ENCODE measurements at regions not wholly inside any gene's neighbourhood (a gene's known extent, or its start where the extent isn't known, plus 50 kb on each side); places are given as distances from the start of the nearest gene placed in this dataset.

GRCh38 chr17:77675411-77675810, 283.1 kb upstream of the TNRC6C start:
- no peak for DNase-seq

GRCh38 chr17:77675816-77676215, 282.7 kb upstream of the TNRC6C start:
- no peak for DNase-seq

- DNase-seq: no peak
Measured at GRCh38 chr17:77676237-77676661, 282.3 kb upstream of the TNRC6C start.

DNA sequence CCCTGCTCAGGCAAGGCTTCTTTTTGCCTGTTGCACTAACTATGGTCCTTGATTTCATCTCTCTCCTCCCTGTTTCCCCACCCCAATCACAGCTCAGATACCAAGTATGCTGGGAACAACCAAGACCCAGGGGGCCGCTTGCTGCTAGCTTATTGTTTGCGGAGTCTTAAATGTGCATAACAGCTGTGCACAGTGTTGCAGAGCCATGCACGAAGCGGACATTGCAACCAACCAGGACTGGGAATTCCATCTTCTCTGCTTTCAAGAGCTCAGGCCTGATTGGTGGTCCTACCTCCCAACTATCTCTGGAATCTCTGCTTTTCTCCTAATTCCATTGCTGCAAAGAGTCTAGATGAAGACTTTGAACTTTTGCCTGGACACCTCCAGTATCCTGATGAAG, 281.3 kb upstream of the TNRC6C start:
- no peak for DNase-seq

- DNase-seq: no peak
Measured at GRCh38 chr17:77677630-77678029, 280.9 kb upstream of the TNRC6C start.

DNA sequence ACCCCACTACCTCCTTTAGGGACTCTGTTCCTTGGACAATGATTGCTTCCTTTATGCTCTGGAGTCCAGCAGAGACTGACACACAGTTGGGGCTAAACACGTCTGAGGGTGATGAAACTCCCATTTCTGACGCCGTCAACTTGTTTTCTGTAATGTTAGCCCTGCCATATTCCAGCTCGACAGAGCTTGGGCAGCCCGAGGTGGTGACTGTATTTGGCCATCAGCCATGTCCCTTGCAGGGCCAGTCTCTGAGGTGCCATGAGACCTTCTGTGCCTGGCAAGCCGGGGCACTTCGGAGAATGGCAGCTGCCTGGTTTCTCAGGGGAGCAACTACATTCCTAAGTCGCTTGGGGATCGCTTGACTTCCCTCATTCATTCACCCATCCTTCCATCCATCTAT, 278.9 kb upstream of the TNRC6C start:
- no peak for DNase-seq

DNA sequence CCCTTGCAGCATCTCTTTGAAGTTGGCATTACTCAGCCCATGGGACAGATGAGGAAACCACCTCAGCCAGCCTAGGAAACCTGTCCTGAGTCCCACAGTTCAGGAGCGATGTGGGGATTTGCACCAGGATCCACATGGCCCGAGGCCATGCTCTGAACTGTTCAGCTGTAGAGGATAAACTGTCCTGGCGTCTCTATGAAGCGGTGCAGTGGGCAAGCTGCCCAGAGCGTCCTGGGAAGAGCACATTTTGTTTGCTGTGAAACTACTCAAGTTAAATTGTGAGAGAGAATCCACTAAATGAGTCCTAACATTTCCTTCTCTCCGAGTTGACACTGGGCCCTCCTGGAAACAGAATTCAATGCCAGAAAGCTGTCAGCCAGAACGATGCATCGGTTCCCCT, 276.6 kb upstream of the TNRC6C start:
- DNase-seq: no peak

DNA sequence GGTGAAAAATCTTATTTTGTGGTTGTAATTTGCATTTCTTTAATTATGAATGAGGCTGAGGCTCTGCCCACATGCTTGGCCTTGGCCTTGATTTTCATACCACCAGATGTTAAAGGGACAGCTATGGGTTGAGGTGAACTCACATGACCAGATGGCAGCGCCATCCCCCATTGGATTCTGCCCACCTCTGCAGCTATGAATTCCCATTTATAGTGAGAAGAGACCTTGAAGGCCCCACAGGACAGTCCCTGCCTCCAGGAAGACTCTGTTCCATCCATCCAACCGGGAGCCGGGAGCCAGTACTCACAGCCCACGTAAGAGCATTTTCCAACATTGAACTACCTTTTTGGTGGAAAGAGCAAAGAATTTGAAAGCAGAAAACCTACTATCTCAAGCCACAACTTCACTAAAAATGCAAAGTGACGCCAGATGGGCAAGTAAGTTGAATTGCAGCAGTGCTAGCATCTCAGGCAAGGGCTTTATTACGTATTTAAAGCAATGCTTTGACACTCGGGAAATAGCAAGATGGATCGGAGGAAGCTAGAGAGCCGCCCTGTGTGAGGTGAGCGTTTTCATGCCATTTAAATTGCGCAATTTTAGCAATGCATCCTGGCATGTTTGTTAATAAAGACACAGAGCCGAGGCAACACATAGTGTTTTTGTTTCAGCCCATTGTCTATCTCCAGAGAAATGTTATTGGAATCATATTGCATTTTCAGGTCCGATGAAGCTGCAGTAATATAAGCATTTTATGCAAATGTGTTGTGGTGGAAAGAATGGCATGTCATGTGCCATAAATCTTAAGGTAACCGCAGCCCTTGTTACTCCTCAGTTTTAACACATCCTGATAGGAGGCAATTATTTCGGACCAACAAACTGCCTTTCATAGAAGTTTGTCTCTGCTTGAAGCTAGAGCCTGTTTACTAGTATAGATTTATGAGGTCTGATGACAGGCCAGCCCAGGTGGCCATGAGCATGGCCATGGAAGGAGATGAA, 273.4 kb upstream of the TNRC6C start:
- no peak for DNase-seq

DNA sequence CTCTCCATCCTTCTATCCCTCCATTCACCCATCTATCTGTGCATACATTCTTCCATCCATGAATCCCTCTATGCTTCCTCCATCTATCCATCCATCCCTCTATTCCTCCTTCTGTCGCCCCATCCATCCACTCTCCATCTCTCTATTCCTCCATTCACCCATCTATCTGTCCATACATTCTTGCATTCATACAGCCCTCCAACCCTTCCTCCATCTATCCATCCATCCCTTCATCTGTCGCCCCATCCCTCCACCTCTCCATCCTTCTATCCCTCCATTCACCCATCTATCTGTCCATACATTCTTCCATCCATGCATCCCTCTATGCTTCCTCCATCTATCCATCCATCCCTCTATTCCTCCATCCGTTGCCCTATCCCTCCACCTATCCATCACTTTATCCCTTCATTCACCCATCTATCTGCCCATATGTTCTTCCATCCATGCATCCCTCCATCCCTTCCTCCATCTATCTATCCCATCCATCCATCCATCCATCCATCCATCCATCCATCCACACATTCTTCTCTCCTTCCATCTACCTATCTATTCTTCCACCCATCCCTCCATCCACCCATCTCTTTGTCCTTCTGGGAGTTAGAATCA, 272.5 kb upstream of the TNRC6C start:
- DNase-seq: no peak

GRCh38 chr17:77686903-77687302, 271.6 kb upstream of the TNRC6C start:
- DNase-seq: no peak

DNA sequence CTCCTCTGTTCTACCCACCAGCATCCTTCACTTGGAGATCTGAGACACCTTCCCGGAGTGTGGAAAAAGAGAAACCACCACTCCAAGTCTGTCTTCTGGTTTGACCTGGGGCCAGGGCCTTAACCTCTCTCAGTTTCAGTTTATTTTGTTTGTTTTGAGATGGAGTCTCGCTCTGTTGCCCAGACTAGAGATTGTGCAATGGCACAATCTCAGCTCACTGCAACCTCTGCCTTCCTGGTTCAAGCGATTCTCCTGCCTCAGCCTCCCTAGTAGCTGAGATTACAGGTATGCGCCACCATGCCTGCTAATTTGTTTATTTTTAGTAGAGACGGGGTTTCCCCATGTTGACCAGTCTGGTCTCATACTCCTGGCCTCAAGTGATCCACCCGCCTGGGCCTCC, 271.1 kb upstream of the TNRC6C start:
- no peak for DNase-seq

DNA sequence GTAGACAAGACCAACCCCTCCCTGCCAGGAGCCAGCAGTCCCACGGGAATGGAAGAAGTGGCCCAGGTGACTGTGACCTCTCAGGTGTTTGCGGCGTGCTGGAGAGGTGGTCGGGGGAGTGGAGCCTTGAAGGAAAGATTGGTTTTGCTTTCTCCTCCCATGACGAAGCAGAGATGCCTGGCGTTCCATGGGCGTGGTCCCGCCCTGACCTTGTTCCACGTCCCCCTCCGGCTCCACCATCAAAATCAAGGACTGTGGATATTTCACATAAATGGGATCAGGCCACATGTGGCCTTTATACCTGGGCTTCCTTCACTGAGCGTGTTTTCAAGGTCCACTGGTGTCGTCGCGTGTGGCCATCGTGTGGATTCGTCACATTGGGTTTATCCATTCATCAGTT, 270.6 kb upstream of the TNRC6C start:
- DNase-seq: no peak

DNA sequence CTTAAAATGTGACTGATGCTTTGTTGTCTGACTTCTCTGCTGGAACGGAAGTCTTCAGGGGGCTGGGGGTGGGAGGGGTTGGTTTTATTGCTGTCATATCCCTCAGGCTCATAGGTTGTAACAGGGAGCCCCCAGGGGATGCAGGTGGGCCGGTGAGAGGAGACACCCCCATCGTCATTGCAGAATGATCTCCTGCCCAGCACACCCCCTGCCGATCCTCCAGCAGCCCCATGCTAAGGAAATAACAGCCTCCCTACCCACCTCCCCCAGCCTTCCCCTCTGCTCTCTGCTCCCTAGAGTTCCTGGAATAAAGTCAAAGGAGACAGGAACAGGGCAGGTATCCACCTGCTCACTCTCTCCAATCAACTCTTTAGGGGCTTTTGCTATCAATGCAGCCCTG, 270.1 kb upstream of the TNRC6C start:
- no peak for DNase-seq

DNA sequence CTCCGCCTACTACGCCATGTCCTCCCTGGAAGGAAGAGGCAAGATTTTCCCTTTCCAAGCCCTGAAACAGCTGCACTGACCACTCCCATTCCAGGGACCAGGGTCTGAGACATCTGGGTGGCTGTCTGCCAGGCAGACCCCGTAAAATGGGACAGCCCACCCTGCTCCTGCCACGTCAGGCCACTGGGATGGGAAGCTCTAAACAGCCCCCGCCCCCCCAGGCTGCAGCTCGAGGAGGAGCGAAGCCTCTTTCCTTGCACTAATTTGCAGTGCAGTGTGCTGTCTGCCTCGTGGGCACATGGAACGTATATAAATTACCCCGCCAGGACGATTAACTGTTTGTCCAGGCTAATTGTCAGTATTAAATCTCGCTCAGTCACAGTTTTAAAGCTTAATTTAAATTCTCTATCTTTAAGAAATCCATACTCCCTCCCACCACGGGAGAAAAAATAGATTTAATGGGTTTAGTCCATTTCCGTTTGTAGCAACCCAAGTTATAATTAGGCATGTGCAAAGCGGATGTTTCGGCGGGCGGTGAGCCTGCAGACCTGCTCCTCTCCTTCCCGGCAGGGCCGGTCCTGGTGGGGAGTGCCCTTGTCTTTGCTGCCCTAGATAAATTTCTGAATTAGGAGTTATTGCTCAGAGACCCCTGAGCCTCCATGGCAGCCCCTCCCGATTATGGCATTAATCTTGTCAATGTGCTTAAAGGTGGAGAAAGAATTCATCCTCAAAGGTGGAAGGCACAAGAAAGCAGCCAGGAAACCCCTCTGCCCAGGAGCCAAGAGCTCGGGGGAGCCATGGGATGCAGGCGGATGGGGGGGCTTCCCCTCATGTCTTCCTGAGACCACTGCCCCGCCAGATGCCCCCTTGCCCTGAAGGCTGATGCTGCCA, 268.0 kb upstream of the TNRC6C start:
- no peak for DNase-seq

DNA sequence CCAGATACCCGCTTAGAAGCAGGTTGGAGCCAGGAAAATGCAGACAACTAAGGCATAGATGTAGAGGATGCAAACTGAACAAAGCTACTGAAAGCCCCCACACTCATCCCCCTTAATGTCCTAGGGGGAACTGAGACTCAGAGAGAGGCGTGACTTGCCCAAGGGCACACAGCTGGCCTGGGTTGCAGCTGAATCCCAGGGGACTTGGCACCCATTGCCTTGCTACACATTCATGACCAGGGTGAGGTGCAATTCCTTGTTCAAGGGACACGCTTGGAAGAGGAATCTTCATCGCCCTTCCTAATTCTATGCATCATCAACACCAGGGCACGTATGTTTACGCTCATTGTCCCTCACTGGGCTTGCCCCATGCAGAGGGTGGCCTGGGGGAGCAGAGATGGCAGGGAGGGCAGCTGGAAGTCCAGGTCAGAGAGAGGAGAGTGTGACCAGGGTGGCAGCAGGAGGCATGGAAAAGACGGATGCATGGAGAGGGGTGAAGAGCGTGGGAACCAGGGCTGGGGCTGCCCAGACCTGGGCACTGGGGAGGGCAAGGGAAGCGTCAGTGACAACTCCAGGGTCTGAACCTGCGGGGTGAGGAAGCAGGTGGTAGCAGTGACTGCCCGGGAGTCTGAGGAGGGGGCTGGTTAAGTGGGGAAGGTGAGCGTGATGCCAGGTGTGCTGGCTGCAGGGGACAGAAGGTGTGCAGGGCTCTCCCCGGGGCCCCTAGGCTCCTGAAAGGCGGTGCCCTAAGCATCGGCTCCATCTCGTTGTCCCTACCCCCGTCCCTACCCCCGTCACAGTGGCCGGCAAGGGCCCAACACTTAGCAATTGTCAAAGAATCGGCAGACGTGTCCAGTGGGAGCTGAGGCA, 267.1 kb upstream of the TNRC6C start:
- DNase-seq: no peak

GRCh38 chr17:77692571-77693161, 265.8 kb upstream of the TNRC6C start:
- no peak for DNase-seq

GRCh38 chr17:77693301-77693700, 265.2 kb upstream of the TNRC6C start:
- no peak for DNase-seq

DNA sequence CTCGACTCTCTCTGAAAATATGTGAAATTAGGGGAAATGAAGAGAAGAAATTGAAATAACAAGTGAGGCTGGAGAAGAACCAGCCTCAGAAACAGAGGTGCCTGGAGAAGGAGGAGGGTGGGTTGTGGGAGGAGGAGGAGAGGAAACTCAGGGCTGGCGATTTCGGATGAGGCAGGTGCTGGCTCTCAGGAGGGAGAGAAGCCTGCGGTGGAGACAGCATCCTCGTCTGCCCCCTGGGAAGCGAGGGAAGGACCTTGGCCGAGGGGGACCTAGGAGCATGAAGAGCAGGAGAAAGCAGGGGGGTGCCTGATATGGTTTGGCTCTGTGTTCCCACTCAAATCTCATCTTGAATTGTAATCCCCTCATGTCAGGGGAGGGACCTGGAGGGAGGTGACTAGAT, 264.7 kb upstream of the TNRC6C start:
- no peak for DNase-seq

DNA sequence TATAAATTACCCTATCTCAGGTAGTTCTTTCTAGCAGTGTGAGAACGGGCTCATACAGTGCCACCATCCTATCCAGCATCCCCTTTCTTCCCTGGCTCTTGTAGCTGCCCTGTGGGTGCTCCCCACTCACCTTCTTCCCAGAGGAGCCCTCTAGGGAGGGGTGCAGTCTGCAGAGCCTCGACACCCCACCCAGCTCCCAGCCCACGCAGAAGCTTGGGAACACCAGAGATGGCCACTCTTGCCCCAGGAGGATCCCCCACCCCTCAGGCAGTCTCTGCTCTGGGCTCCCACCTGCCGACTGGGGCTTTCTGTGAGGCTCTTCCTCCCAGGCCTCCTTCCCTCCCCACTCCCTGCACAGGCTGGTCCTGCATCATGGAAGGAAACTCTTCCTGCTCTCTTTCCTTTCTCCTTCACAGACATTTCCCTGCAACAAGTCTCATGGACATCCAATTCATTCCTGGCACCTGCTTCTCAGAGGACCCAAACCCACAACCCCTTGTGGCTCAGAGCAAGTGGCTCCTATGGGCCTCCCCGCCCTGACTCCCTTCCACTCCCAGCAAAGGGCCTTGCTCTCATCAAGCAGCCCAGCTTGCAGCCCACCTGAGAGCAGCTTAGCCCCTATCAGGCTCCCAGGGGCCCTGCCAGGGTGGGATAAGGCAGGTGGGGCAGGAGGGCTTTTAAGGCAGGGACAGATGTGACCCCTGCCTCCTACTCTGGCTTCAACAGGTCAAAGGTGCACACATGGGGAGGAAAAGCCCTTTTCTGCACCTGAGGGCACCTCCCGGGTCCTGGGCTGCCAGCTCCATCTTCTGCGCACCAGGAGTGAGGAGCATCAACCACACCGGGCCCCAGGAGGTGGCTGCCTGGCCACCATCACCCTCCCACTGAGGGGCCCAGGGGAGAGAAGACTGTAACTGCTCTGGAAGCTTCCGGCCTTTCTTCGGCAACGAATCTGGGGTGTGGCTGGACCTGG, 263.8 kb upstream of the TNRC6C start:
- no peak for DNase-seq

GRCh38 chr17:77695386-77695785, 263.1 kb upstream of the TNRC6C start:
- no peak for DNase-seq

All from 8988T (cell line).